Lung microvascular endothelial cell (primary cell): ENCODE measurements at regions not wholly inside any gene's neighbourhood (a gene's known extent, or its start where the extent isn't known, plus 50 kb on each side); places are given as distances from the start of the nearest gene placed in this dataset.

ENCODE experiments used
- DNase-seq, 2 donors: peaks; one replicate each; pipeline versions ENCODE4 v3.0.0 to v3.0.0-alpha.2; 2010; ENCODE audit warnings: low read depth in 2 of 2

DNA sequence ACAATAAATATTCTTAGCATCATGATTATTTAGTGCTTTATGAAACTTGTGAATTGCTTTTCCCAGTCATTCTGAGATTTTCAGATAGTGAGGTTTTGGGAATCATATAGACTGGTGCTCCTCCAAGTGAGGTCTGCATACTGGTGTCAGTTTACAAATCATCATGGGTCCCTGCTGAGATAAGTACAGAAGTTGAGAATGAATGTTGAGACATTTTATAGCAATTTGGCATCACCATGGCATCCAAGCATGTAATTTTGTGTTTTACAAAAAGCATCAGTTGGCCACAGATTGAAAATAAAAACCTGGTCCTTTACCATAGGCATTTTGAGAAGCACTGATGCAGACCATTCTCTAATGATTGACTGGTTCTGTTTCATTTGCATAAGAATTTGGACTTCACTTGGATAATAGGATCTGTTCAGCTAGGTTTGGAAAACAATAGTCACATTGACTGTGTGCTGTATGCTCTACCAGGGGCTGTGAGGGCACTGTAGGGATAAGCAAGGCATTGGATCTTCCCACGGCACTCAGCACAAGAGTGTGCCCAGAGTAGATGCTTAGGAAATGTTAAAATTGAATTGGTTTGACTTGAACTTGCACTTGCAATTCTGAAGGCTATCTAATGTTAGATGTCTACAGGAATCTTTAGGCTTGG is 79.0 kb upstream of the JUN start:
- no peak for DNase-seq

DNA sequence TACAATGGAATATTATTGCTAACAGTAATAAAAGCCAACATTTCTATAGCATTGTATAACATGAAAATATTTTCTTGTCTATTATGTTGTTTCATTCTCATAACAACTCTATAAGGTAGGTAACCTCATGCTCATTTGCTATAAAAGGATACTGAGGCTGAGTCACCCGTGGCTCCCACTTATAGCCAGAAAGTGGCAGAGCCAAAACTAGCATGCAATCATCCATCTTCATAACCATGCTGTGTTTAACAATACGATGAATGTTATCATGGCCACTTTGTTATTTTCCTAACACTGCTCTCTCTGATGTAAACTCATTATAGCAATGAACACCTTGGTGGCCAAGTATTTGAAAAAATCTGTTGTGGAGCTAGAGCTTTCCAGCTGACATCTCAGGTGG is 80.8 kb upstream of the JUN start:
- DNase-seq, result no peak

DNA sequence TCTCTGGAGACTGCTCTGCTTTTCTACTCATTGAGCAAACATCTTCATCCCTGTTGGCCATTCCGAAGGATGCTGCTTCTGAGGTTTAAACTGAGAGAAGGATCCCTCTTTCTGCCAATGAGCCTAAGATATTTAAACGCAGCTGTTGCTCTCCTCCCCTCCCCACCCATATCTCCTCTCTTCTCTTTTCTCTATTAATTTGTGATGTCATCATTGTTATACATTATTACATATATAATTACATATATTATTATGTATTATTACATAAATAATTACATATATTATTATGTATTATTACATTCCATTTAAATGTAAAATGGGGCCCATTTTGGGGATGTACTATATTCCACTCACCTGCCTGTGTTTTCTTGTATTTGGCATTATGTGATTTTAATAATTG is 82.7 kb upstream of the JUN start:
- DNase-seq, result no peak

DNA sequence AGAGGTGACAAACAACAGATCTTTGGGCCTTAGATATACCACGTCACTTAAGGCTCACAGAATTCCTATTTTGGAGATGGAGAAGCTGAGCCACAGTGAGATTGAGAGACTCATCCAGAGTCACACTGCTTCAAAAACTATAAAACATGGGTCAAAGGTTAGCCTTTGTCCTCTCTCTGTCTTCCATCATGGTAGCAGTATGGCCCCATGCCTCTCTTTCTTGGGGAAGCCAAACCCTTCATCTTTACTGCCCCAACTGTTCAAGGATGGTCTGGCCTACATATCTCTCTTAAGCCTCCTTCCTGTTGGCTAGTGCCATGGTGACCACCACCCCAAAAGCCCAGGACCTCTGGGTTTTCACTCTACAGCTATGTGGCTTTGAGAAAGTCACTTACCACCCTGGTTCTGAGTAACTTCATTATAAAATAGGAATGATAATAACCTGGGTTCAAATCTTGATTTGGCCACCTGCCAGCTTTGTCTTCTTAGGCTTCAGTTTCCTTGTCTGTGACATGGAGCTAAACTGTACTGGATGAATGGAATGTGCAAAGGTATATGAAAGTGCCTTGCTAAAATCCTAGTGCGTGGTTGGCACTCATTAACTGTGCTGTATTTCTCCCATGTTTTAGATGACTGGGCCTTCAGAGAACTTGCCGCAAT is 85.9 kb upstream of the JUN start:
- no peak for DNase-seq

DNA sequence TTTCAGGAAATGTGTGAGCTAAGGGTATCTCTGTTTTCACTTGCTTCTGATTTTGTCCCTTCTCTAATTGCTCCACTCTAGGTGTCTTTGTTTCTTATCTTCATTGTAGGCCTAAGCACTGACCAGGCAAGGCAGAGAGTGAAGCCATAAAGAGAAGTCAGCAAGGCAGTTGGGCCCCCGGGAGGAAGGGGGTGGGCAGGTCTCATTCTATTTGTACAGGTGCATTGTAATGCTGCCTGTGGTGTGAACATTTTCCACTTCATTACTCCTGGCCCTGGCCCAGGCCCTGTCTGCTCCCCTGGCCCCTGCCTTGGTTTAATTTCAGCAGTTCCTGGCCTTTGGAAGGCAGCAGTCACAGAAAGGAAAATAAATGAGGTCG is 86.4 kb upstream of the JUN start:
- peak in 1 of 2 donors; percentile 83 for DNase-seq

DNA sequence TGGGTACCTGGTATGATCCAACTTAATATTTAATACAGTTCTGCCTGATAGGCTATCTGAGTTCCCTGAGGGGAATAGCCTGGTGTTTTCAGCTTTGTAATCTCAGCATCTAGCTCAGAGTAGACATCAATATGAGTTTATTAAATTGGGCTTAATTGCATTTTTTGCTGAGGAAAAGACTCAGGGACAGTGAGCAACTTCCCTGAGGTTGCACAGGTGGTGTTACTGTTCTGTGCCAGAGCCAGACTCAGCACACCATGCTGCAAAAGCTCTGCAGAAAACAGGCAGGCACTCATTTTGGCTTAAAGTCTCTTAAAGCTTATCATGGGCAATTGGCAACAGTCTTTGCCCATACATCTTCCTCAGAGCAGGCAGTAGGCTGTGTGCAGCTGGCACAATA is 90.5 kb upstream of the JUN start:
- no peak for DNase-seq

DNA sequence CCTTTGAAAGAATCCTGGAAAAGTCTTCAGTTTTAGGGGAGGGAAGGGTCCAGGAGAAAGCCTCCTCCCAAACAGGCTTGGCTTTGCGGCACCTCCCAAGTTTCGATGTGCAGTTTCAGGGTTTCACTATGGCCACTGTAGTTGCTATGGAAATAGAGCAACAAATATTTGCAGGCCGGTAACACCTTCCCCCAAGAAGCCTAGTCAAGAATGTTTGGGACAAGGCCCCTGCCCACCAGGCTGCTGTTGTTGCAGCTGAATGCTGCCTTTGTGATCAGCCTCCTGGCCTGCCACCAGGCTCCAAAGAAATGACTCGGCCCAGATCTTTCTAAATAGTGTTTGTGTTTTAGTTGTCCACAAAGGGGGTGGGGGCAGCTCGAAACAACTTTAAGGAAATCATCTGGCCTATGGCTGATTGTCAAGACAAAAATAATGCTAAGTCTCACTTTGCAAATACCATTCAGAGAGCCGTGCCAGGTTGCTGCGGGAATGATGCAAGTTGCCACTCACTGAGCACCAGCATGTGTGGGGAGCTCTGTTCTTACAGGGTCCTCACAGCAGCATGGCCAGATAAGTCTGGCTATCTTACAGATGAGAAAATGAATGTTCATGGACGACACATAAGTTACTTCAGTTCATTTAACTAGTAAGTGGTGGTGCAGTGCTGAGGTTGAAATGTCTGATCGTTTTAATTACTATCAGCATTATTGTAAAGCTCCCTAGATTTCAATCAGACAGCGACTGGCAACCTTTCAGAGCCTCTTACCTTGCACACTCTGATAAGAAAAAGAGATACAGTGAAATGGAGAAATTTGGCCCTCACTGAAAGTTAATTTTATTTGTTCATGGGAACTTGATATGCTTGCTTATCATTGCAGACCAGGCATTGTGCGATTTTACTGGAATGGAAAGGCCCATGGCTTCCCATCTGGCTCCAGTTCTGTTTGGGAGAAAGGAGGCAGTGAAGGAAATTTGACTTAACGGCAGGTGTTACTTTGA is 91.2 kb upstream of the JUN start:
- peak in 1 of 2 donors; percentile 69 for DNase-seq

DNA sequence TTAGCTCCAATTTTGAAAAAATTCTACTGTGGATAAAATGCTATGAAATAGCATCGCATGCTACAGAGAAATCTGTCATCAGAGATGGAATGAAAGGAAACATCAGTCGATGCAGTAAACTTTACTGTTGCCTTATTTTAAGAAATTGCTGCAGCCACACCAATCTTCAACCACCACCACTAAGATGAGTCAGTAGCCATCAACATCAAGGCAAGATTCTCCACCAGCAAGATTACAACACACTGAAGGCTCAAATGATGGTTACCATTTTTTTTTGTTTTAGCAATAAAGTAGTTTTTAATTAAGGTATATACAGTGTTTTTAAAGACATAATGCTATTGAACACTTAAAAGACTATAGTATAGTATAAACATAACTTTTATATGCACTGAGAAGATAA is 95.6 kb upstream of the JUN start:
- no peak for DNase-seq

DNA sequence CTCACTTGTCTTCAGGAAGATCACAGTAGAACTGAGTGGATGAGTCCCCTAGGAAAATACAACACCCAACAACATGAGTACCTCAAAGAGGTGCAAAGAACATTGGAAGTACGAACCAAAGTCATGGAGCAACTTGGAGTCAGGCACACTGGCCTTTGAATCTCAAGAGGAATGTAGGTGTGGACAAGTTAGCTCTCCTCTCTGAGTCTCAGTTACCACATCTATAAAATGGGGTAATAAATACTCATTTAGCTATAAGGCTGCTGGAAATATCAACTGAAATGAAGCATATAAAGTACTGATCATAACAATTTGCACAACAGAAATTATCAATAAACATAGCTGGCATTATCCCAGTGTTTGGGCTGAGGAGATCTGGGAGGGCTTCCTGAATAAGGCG is 96.7 kb upstream of the JUN start:
- no peak for DNase-seq

DNA sequence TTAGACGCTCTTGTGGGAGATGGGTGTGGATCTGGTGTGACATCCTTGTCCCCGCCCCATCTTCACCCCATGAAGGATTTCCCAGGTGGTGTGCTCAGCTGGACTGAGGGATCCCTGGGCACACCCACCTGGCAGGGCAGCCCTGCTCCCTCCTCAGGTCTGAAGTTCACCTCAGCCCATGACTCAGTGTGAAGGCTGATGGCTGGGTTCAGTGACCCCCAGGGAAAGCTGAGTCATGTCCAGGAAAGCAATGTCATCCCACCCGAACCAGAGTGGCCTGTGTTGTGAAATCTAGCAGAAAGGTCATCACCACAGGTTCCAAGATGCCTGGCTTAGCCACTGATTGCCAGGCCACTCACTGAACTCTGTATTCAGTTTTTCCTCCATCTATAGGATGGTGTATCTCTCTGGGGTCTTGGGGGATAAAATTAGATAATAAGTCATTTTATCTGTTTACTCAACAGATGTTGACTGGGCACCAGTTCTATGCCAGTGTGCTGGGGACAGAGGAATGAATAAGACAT is 97.7 kb upstream of the JUN start:
- DNase-seq, result peak; percentile 65 to 84

DNA sequence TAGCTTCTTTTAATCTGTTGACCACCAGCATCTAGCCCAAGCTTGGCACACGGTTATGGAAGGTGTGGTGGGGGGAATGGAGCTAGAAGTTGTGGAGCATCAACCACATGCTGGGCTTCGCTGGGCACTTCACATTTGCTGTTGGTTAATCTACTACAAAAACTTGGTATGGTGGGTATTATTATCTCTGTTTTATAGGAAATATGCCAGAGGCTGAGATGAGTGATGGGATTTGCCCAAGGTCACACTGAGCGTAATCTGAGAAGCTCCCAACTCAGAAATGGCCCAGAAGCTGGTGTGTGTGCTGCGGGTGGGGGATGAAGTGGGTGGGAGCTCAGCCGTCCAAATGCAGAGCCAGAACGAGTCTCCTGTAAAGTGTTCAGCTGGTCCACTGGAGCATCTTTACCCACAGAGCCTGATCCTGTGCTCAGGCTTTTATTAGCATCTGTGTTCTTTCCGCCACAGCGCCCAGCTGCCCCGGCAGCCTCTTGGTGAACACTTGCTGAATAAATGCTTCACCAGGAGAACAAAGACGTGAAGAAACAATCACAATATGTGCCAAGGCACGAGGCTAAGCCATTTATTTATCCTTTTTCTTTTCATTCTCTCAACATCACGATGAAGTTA is 98.6 kb upstream of the JUN start:
- no peak for DNase-seq

DNA sequence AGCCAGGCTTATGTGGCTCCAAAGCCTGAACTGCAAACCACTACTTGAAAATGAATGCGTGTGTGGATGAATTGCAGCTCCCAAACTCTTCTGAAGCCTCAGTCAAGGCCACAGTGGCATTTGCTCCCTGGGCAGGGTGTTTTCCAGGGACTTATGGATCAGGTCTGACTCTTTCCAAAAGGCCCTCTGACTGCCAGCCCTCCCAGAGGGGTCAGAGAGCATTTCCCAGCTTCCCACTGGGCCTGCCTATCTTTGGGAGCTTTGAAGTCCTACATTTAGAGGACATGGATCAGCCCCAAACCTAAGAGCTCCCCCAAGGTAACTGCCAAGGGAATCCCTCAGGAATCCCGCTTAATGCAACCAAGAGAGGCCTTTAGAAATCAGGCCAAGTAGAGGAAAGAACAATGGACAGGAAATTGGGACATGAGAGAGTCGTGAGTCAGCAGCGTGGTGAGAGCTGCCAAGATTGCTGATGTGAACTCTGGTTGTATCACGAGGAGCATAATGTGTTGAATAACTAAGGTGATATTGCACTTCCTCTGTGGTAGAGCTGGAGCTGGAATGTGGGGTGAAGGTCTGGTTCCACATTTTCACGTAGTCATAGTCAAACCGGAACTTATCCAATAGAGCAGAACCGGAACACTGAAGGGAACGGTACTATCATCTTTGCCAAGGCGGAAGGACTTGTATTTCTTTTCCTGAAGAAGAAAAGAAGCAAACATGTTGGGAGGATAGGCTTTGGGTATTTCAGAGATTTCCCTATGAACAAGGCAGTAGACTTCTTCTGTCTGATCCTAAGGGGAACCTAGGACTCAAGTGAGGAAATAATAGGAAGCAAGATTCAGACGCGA is 99.4 kb upstream of the JUN start:
- DNase-seq, result peak; percentile 99 to 100

DNA sequence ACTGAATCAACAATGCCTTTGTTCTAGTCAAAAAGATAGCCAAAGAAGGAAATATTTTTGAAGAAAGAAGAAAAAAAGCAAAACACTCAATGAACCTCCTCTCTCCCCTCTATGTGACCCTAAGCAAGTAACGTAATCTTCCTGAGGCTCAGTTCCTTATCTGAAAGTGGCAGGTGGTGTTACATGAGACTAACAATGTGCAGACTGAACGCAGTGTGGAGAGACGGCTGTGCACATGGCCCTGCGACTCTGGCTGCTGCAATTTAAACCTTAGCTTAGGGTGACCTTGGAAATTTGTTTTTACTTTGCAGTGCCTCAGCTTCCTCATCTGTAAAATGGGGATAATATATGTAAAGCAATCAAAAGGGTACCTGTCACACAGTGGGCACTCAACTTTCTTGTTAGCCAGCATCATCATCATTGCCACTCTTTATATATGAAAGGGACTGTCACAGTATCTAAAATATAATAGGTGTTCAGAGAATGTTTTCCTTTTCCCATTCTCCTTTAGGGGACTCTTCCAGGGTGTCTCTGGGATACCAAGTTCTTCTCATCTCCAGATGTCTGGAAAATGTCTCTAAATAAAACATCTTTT is 100.1 kb upstream of the JUN start:
- peak; percentile 46 to 95 for DNase-seq

DNA sequence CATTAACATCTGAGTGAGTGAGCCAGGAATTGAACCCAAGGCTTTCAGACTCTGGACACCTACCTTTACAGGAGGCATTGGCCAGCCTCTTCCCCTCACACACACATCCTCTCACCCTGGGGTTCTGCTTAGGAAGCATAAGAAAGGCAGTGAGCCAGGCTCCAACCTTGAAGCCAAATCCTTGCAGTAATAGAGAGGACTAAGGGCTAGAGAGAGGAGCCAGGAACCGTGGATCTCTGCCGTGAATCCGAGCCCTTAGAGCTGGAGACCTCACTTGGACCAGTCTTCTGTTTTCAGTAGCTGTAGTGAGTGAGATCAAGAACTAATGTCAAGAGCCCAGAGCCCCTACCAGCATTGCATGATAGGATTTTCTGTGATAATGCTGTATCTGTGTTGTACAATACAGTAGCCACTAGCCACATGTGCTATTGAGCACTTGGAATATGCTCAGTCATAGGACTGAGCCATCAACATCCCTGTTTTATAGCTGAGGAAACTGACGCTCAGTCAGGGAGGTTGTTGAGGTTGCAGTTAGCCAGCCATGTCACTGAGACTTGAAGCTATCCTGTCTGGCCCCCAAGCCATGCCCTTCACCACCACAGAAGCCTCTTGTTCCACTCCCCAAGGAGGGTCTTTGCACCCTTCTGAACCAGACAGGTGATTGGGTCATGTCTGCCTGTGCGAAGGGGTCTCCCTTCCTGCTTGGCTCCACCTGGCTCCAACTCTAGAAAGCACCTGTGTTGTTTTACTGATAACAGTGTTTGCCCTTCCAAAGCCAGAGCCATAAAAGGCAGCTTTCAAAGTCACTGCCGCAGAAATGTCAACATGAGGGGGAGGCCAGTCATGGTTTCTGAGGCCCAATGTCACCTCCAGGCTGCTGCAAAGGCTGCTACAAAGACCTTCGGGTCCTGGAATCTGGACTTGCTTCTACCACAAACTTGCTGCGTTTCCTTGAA is 101.1 kb upstream of the JUN start:
- DNase-seq, result peak in 1 of 2 donors; percentile 49

DNA sequence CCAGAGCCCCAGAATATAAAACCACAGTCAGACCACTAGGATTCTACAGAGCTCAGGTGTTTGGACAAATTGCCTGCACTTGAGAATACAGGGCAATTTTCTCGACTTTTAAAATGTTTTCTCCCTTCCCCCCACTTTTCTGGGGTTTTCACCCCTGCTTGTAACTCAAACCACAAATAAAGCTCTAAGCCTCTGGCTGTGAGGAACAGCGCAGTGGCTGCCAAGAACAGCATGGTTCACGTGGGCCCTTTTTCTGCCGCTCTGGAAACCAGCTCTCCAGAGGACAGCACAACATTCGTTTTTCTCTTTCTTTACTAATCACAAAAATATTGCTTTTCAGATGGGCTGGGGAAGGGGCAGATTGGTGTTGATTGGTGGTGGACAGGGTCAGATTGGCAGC is 102.2 kb upstream of the JUN start:
- DNase-seq, result peak in 1 of 2 donors; percentile 63

DNA sequence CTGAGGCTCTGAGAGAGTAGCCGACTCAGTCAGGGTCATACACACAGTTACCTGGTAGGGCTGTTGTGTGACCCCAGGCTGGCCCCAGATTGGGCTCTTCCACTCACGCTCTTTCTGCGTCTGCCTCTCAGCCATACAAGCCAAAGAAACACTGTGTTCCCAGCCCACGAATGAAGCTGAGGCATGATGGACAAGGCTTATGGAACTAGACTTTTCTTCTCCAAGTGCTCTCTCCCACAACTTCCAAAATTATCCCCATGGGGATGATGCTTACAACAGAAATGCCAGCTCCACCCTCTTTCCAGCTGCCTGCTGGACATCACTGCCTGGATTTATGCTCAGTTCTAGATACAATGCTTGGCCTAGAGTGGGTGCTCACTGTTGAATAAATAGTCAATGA is 102.8 kb upstream of the JUN start:
- DNase-seq, result no peak

DNA sequence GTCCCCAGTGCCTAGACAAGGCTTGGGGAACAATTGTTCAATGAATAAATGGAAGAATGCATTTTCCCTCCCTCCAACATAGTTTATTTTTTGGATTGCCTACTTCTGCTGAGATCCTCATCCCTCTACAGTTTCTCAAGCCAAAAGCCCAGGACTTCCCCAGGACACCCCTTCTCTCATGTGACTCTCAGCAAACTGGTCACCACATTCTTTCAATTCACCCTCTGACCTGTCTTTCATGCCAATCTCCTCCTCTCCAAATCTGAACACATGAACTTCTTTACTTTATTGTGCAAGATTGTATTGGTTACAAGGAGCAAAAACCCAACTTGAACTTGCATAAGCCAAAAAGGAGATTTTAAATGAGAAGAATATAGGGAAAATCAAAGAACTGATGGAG is 103.2 kb upstream of the JUN start:
- DNase-seq, result no peak

DNA sequence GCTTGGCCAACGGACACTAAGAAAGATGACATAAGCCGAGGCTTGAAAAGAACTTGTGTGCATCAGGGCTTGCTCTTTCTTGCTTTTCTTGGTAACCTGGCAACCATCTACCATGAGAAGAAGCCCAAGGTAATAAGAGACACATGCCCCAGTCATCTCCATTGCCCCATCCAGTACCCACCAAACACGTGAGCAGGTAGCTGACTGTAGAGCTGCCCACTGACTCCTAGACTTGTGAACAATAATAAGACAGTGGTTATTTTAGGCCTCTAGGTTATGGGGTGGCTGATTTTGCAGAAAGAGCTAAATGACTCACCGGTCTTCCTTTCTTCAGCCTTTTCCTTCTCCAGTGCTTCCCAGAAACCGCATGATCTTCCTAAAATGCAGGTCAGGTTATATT is 105.0 kb upstream of the JUN start:
- peak in 1 of 2 donors; percentile 70 for DNase-seq

DNA sequence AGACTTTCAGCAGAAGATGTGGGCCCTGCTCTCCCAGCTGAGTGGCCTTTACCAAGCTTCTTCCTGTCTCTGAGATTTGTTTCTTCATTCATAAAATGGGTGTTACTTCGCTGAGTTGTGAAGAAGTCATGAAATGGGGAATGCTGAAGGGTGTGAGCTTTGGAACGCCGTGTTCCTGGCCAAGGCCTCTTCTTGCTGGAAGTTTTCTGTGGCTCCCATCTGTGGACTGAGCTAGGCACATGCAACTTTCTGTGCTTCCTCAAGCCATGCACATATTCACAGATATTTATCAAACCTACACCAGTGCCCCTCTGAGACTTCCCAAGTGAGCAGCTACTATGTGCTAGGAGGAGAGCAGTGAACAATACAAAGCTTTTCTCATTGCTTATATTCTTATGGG is 106.3 kb upstream of the JUN start:
- no peak for DNase-seq
